H1 (cell line): ENCODE measurements at regions not wholly inside any gene's neighbourhood (a gene's known extent, or its start where the extent isn't known, plus 50 kb on each side); places are given as distances from the start of the nearest gene placed in this dataset.
A peak's percentile ranks its signal among the peaks of the same experiment; 100 is the strongest.

Experiments used
- CTCF ChIA-PET: fragments of 300-600 bp; sonication (Branson Sonifier 250); formaldehyde crosslinking; loops from one replicate; lab custom pipeline; 2021; ENCODE audit not compliant: partially characterized antibody; lab: Charles Lee
- POLR2A ChIA-PET: fragments of 300-600 bp; sonication (Branson Sonifier 250); formaldehyde crosslinking; loops from one replicate; lab custom pipeline; 2021; ENCODE audit warnings: inconsistent platforms; ENCODE audit not compliant: partially characterized antibody; lab: Charles Lee
- DNase-seq, 2 experiments: peaks; one replicate each; pipeline versions ENCODE4 v3.0.0 to v3.0.0-alpha.2; 2010 to 2022; ENCODE audit warnings: low spot score in 2 of 2, low read depth in 1 of 2, mixed read lengths in 1 of 2
- FAIRE-seq: peaks from 2 replicates; lab custom pipeline; 2011; peaks lifted over from hg19 to GRCh38; lab: Jason Lieb, UNC
- H2AFZ ChIP-seq: 2 replicates; pipeline ENCODE4 v1.8.1; 2012; ENCODE audit warnings: low read length, inconsistent platforms
- H2AK5ac ChIP-seq: 2 replicates; pipeline ENCODE4 v1.6.1; 2013; ENCODE audit warnings: low read depth, low read length
- H2BK120ac ChIP-seq: replicated peaks from 2 replicates; pipeline ENCODE3; 2013; ENCODE audit warnings: low read depth, low read length, inconsistent platforms
- H2BK12ac ChIP-seq: 2 replicates; pipeline ENCODE4 v1.6.1; 2013; ENCODE audit warnings: low read depth, low read length
- H2BK15ac ChIP-seq: 2 replicates; pipeline ENCODE4 v1.6.1; 2013; ENCODE audit warnings: low read length
- H2BK20ac ChIP-seq: 2 replicates; pipeline ENCODE4 v1.6.1; 2013; ENCODE audit warnings: low read length
- H2BK5ac ChIP-seq: 2 replicates; pipeline ENCODE4 v1.6.1; 2013; ENCODE audit warnings: low read depth, low read length
- H3K14ac ChIP-seq: 2 replicates; pipeline ENCODE4 v1.6.1; 2013; ENCODE audit warnings: inconsistent platforms; ENCODE audit not compliant: insufficient read length
- H3K18ac ChIP-seq: 2 replicates; pipeline ENCODE4 v1.6.1; 2013; ENCODE audit warnings: low read length; ENCODE audit errors: extremely low read depth
- H3K23ac ChIP-seq: 2 replicates; pipeline ENCODE4 v1.6.1; 2013; ENCODE audit warnings: inconsistent platforms; ENCODE audit not compliant: insufficient read length
- H3K23me2 ChIP-seq: 2 replicates; pipeline ENCODE4 v1.6.1; 2013; ENCODE audit warnings: low read depth, low read length
- H3K27ac ChIP-seq: 2 replicates; pipeline ENCODE4 v1.6.1; 2011; ENCODE audit warnings: low read depth, low read length, inconsistent platforms
- H3K27me3 ChIP-seq, 4 experiments: replicated peaks in 1 of 4; 1 replicate in 1 of 4; 2 replicates in 3 of 4; pipeline versions ENCODE4 v1.6.1 to v1.8.1; 2011 to 2013; ENCODE audit warnings: low read length in 3 of 4, mild to moderate bottlenecking in 3 of 4, inconsistent platforms in 2 of 4, mixed read lengths in 2 of 4, moderate library complexity in 1 of 4; ENCODE audit not compliant: control insufficient read depth in 3 of 4, insufficient read depth in 3 of 4; ENCODE audit errors: extremely low read depth in 1 of 4
- H3K36me3 ChIP-seq, 4 experiments: 2 replicates each; pipeline versions ENCODE4 v1.6.1 to v1.8.1; 2011 to 2013; ENCODE audit warnings: mild to moderate bottlenecking in 4 of 4, low read length in 3 of 4, moderate library complexity in 2 of 4, control low read depth in 1 of 4, inconsistent platforms in 1 of 4; ENCODE audit not compliant: insufficient read depth in 4 of 4, control insufficient read depth in 2 of 4
- H3K4ac ChIP-seq: replicated peaks from 2 replicates; pipeline ENCODE3; 2013; ENCODE audit warnings: low read length, low read depth, mixed read lengths, inconsistent platforms; ENCODE audit not compliant: insufficient read length
- H3K4me1 ChIP-seq, 4 experiments: replicated peaks in 1 of 4; 1 replicate in 1 of 4; 2 replicates in 3 of 4; pipeline versions ENCODE4 v1.6.1 to v1.8.1; 2011 to 2013; ENCODE audit warnings: low read length in 3 of 4, inconsistent platforms in 2 of 4, mixed read lengths in 1 of 4; ENCODE audit not compliant: insufficient read depth in 4 of 4, control insufficient read depth in 3 of 4
- H3K4me2 ChIP-seq, 2 experiments: 2 replicates each; pipeline versions ENCODE4 v1.6.1 to v1.8.1; 2011 to 2013; ENCODE audit warnings: low read depth in 2 of 2, low read length in 2 of 2, control low read depth in 1 of 2, inconsistent platforms in 1 of 2, mild to moderate bottlenecking in 1 of 2; ENCODE audit not compliant: insufficient read depth in 1 of 2
- H3K4me3 ChIP-seq, 4 experiments: fragments of 200-600, 300-600 bp in 1 of 4; sonication (generic), shearing (Covaris generic), sonication (Bioruptor Twin) in 1 of 4; 2 replicates each; pipeline versions ENCODE4 v1.5.1 to v1.8.1; 2011 to 2016; ENCODE audit warnings: low read length in 4 of 4, low read depth in 3 of 4, control low read depth in 2 of 4, inconsistent platforms in 2 of 4, mild to moderate bottlenecking in 2 of 4, mixed read lengths in 1 of 4, moderate library complexity in 1 of 4; ENCODE audit not compliant: insufficient read depth in 2 of 4; ENCODE audit errors: extremely low read depth in 1 of 4
- H3K56ac ChIP-seq: replicated peaks from 2 replicates; pipeline ENCODE3; 2013; ENCODE audit warnings: low read depth, mild to moderate bottlenecking, mixed read lengths, low read length, inconsistent platforms; ENCODE audit not compliant: insufficient read length
- H3K79me1 ChIP-seq: 2 replicates; pipeline ENCODE4 v1.6.1; 2013; ENCODE audit warnings: low read depth, low read length, control low read depth
- H3K79me2 ChIP-seq, 2 experiments: 2 replicates each; pipeline versions ENCODE4 v1.6.1 to v1.8.1; 2012 to 2013; ENCODE audit warnings: low read length in 2 of 2, mild to moderate bottlenecking in 2 of 2, inconsistent platforms in 1 of 2; ENCODE audit not compliant: insufficient read depth in 2 of 2, control insufficient read depth in 1 of 2
- H3K9ac ChIP-seq, 4 experiments: replicated peaks in 1 of 4; 1 replicate in 1 of 4; 2 replicates in 3 of 4; pipeline versions ENCODE4 v1.6.1 to v1.8.1; 2011 to 2013; ENCODE audit warnings: low read depth in 3 of 4, low read length in 3 of 4, control low read depth in 2 of 4, mild to moderate bottlenecking in 2 of 4, moderate library complexity in 2 of 4, inconsistent platforms in 1 of 4; ENCODE audit errors: extremely low read depth in 1 of 4
- H3K9me3 ChIP-seq, 2 experiments: 2 replicates each; pipeline versions ENCODE4 v1.6.1 to v1.8.1; 2012 to 2013; ENCODE audit warnings: mild to moderate bottlenecking in 2 of 2, moderate library complexity in 2 of 2, control low read depth in 1 of 2, inconsistent platforms in 1 of 2, low read depth in 1 of 2, low read length in 1 of 2, mixed read lengths in 1 of 2; ENCODE audit not compliant: insufficient read depth in 2 of 2
- H4K20me1 ChIP-seq, 2 experiments: replicated peaks in 1 of 2; 2 replicates each; pipeline versions ENCODE3 to v1.8.1; 2011 to 2013; ENCODE audit warnings: inconsistent platforms in 2 of 2, low read length in 2 of 2, mild to moderate bottlenecking in 1 of 2; ENCODE audit not compliant: insufficient read depth in 2 of 2, control insufficient read depth in 1 of 2
- H4K5ac ChIP-seq: 2 replicates; pipeline ENCODE4 v1.6.1; 2013; ENCODE audit warnings: low read length, low read depth, mixed read lengths, inconsistent platforms; ENCODE audit not compliant: insufficient read length
- H4K8ac ChIP-seq: 2 replicates; pipeline ENCODE4 v1.8.0; 2013; ENCODE audit warnings: mild to moderate bottlenecking, moderate library complexity, low read length, inconsistent platforms; ENCODE audit not compliant: insufficient read depth; ENCODE audit errors: extremely low read depth
- H4K91ac ChIP-seq: replicated peaks from 2 replicates; pipeline ENCODE3; 2013; ENCODE audit warnings: low read length, mixed read lengths, inconsistent platforms; ENCODE audit not compliant: insufficient read length
- HDAC6 ChIP-seq: IDR thresholded peaks from one replicate; pipeline ENCODE4 v1.7.1; 2012; ENCODE audit warnings: low read depth, mild to moderate bottlenecking, inconsistent platforms, low read length, moderate library complexity
- KDM5A ChIP-seq: fragments of 200-600 bp; IDR thresholded peaks from 2 replicates; pipeline ENCODE4 v1.7.1; 2012; ENCODE audit warnings: mild to moderate bottlenecking, low read length, inconsistent platforms, mixed read lengths
- RBBP5 ChIP-seq: IDR thresholded peaks from 2 replicates; pipeline ENCODE4 v1.7.1; 2012; ENCODE audit warnings: low read depth, mild to moderate bottlenecking, inconsistent platforms, low read length, moderate library complexity, borderline replicate concordance
- TAF1 ChIP-seq: IDR thresholded peaks from 2 replicates; pipeline ENCODE4 v1.6.1; 2011; ENCODE audit warnings: mild to moderate bottlenecking, low read depth, low read length
- TBP ChIP-seq: IDR thresholded peaks from 2 replicates; pipeline ENCODE4 v1.6.1; 2011; ENCODE audit warnings: low read depth, low read length, improper control_type of control experiment
- WGBS, 2 experiments: shearing (Covaris generic) in 1 of 2; methylation state at CpG; one replicate each; pipeline versions ENCODE4 v1.1.6 to v1.1.7; 2013 to 2015; ENCODE audit warnings: low lambda C conversion rate in 2 of 2, mixed read lengths in 2 of 2, inconsistent platforms in 1 of 2, low coverage in 1 of 2, missing lambda C conversion rate in 1 of 2; ENCODE audit not compliant: insufficient replicate concordance in 2 of 2, insufficient coverage in 1 of 2, insufficient read length in 1 of 2; ENCODE audit errors: extremely low coverage in 1 of 2, missing lambda C conversion rate in 1 of 2; 5-methylcytosine and 5-hydroxymethylcytosine counted together

DNA sequence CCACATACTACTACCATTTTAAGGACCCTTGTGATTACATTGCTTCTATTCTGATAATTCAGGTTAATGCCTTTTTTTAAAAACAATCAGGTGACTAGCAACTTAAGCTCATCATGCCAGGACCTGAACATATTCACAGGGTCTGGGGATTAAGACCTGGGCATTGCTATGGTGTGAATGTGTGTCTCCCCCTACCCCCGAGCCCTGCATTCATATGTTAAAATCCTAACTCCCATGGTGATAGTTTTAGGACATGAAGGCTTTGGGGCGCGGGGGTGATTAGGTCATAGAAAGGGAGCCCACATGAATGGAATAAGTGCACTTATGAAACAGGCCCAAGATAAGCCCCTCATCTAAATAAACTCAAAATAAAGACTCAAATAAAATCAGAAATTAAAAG is 734.4 kb upstream of the PABPC4L start:
- Histone ChIP-seq H2BK15ac (no peak overlapping the region), H3K4ac (no peak overlapping the region), H3K4me3 (no peak overlapping the region), H3K56ac (no peak overlapping the region), H3K9ac (no peak overlapping the region), H4K91ac (no peak overlapping the region), H3K23ac (no peak overlapping the region), H2BK12ac (no peak overlapping the region), H3K23me2 (no peaks in the 10 kb centered on the region), H3K18ac (no peak overlapping the region), H3K9me3 (no peaks in the 10 kb centered on the region), H2BK120ac (no peak overlapping the region), H3K36me3 (no peaks in the 10 kb centered on the region), H2AK5ac (no peak overlapping the region), H2AFZ (no peak overlapping the region), H3K27me3 (no peaks in the 10 kb centered on the region), H3K4me2 (0 out of 4 replicates have a peak overlapping the region, but pooled peaks of 1 of the 2 experiments have one; percentile 11), H4K8ac (no peak overlapping the region), H3K14ac (no peak overlapping the region), H3K79me1 (no peaks in the 10 kb centered on the region), H3K4me1 (peaks cover 0 to 3% (median 0%) of the 10 kb centered on the region in 4 experiments; a peak in 2 of 7 replicates), H2BK20ac (no peak overlapping the region), H3K79me2 (no peaks in the 10 kb centered on the region), H3K27ac (no peak overlapping the region), H4K5ac (no peak overlapping the region), H2BK5ac (no peak overlapping the region), H4K20me1 (no peaks in the 10 kb centered on the region)
- POLR2A ChIA-PET = no interaction called here
- 57% methylated on average over 3 of the region's 3 CpGs; no CpG with 5 or more reads in 1 of the 2 experiments for WGBS, 2 experiments
- CTCF ChIA-PET = interaction anchor here (0.8 to 1.7 kb wide), 9 partner anchors 12 to 1789 kb away, joined by 3 to 7 read pairs (median 3); no protein-coding TSS in a partner anchor
- FAIRE-seq (no peak), DNase-seq (no peak)
- TF ChIP-seq TAF1 (no peak), HDAC6 (no peak), TBP (no peak), RBBP5 (no peak), KDM5A (no peak)
